Left ventricle myocardium inferior (tissue), 1 donor: ENCODE measurements at regions not wholly inside any gene's neighbourhood (a gene's known extent, or its start where the extent isn't known, plus 50 kb on each side); places are given as distances from the start of the nearest gene placed in this dataset.

ENCODE experiments used
- DNase-seq: peaks from one replicate; pipeline ENCODE4 v3.0.0-alpha.2; 2020
- H3K27ac ChIP-seq: fragments of 200-600 bp; replicated peaks from 2 replicates; pipeline ENCODE4 v1.8.0; 2021
- H3K27me3 ChIP-seq: fragments of 200-600 bp; 2 replicates; pipeline ENCODE4 v1.8.0; 2021; ENCODE audit warnings: low read depth
- H3K36me3 ChIP-seq: fragments of 200-600 bp; 2 replicates; pipeline ENCODE4 v1.8.0; 2021
- H3K4me1 ChIP-seq: fragments of 200-600 bp; 2 replicates; pipeline ENCODE4 v1.8.0; 2021
- H3K4me3 ChIP-seq: fragments of 200-600 bp; 2 replicates; pipeline ENCODE4 v1.8.0; 2021; ENCODE audit warnings: mild to moderate bottlenecking, moderate library complexity
- H3K9me3 ChIP-seq: fragments of 200-600 bp; replicated peaks from 2 replicates; pipeline ENCODE4 v1.8.0; 2021
- CTCF ChIP-seq: fragments of 200-600 bp; IDR thresholded peaks from 2 replicates; pipeline ENCODE4 v1.8.0; 2021; ENCODE audit warnings: antibody characterized with exemption, mild to moderate bottlenecking, borderline replicate concordance
- intact Hi-C: fragments of 100-400 bp; cut with micrococcal nuclease; formaldehyde crosslinking; loops from one replicate; pipeline ENCODE4 v1.11.0; 2022
- donor health status: DM: no; HTN: yes; CAD: no; lungs with severe emphysema.

- intact Hi-C loops, result no loop called here
- no peak for DNase-seq
- Histone ChIP-seq H3K4me3 (no peak overlapping the region), H3K27me3 (peaks cover 6% of the 10 kb centered on the region), H3K36me3 (no peaks in the 10 kb centered on the region), H3K9me3 (no peaks in the 10 kb centered on the region), H3K4me1 (no peaks in the 10 kb centered on the region), H3K27ac (no peak overlapping the region)
- no peak for TF ChIP-seq CTCF
These were observed 69.2 kb upstream of the GJA8 start for GRCh38 chr1:147833231-147833860.

DNA sequence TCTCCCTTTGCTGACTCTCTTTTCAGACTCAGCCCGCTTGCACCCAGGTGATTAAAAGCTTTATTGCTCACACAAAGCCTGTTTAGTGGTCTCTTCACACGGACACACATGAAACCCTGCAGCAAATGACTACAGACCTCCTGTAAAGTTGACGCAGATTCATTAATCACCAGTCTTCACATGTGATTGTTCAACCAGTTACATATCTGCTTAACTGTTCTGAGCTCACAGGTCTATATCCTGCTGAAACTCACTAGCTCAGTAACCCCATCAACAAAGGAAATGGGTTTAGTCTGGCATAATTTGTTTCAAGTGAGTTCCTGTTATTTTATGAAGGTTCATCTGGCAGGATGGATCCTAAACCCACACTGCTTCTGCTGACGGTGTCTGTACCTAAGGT lies 68.4 kb upstream of the GJA8 start:
- no peak overlapping the region for H3K27ac ChIP-seq
- no peaks in the 10 kb centered on the region for H3K4me1 ChIP-seq
- no peak for DNase-seq
- H3K4me3 ChIP-seq, result no peak overlapping the region
- H3K9me3 ChIP-seq, result no peaks in the 10 kb centered on the region
- intact Hi-C loops, result no loop called here
- H3K36me3 ChIP-seq, result no peaks in the 10 kb centered on the region
- H3K27me3 ChIP-seq, result peaks cover 6% of the 10 kb centered on the region
- TF ChIP-seq CTCF, result no peak

DNA sequence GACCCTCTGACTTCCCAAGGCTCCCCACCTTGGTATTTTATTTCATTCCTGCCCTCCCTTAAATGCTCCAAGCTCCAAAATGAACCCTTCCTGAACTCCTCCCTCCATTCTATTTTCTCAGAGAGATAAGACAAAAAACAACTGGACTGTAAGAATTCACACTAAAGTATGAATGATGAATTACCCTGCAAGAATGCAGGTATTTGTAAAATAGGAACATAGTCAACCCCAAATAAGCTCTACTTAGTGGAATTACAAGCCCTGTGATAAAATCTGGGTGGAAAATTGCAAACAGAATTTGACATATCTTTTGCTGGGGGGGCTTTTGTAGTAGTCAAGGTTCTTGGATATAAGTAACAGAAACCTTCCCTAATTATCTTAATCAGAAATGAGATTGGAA lies 67.8 kb upstream of the GJA8 start:
- DNase-seq, result no peak
- Histone ChIP-seq H3K9me3 (no peaks in the 10 kb centered on the region), H3K4me3 (no peak overlapping the region), H3K36me3 (no peaks in the 10 kb centered on the region), H3K27me3 (peaks cover 6% of the 10 kb centered on the region), H3K27ac (no peak overlapping the region), H3K4me1 (no peaks in the 10 kb centered on the region)
- TF ChIP-seq CTCF, result no peak
- intact Hi-C loops, result no loop called here

DNA sequence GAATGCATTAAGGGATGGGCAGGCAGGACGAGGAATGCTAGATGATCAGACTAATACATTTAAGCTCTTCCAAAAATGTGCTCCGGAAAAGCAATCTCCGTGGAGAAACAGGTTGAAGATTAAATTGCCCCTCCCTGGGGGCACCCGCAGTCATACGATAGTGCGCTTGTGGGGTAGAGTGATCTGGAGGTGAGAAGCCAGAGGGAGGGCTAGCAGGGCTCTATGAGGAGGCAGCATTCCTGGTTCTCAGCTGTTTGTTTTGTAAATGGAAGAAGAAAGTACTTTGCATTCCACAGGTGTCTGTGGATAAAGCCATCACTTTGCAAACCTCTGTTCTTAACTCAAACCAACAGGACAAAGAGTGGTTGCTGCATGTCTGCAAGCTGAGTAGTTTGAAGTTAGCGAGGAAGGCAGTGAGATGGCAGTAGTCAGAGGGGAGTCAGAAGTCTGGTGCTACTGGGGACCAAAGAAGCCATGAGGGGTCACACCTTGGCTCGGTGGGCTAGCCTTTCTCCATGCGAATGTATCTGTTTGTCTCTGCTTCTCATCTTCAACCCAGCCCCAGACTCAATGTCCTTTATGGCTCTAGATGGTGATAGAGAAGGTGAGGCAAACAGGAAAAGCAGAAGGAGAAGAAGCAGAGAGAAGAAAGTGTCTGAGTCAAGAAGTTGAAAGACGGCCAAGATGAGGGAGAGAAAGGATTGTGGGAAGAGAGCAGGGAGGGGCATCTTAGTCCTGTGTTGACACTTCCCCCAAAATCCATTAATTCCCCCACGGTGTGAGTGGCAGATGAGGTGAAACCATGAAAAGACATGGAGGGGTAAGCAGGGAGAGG lies 65.2 kb upstream of the GJA8 start:
- TF ChIP-seq CTCF, result no peak
- Histone ChIP-seq H3K36me3 (no peaks in the 10 kb centered on the region), H3K4me1 (no peaks in the 10 kb centered on the region), H3K27ac (no peak overlapping the region), H3K9me3 (no peaks in the 10 kb centered on the region), H3K27me3 (peaks cover 6% of the 10 kb centered on the region), H3K4me3 (no peak overlapping the region)
- intact Hi-C loops, result no loop called here
- DNase-seq, result no peak

DNA sequence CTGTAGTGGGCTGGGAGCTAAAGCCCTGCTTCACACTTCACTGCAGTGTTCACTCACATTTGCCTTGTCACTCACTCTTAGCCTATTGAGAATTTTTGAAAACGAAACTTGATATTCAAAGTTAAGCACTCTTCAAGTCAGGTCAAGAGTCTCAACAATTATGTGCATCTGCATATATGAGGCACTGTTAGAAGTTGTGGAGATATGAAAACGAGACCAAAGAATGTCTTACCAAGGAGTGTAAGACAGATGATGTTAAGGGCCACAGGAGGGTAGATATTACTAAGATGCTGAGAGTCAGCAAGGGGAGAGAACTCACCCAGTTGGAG lies 64.7 kb upstream of the GJA8 start:
- H3K4me3 ChIP-seq, result no peak overlapping the region
- no peaks in the 10 kb centered on the region for H3K36me3 ChIP-seq
- peaks cover 6% of the 10 kb centered on the region for H3K27me3 ChIP-seq
- no peak for DNase-seq
- no peaks in the 10 kb centered on the region for H3K4me1 ChIP-seq
- intact Hi-C loops, result no loop called here
- no peak for TF ChIP-seq CTCF
- no peak overlapping the region for H3K27ac ChIP-seq
- H3K9me3 ChIP-seq, result no peaks in the 10 kb centered on the region
